SU-DHL-6 (cell line): ENCODE measurements at regions not wholly inside any gene's neighbourhood (a gene's known extent, or its start where the extent isn't known, plus 50 kb on each side); places are given as distances from the start of the nearest gene placed in this dataset.

Experiments used
- CTCF ChIP-seq: fragments of 200-600 bp; sonication (generic); IDR thresholded peaks from one replicate; pipeline ENCODE4 v1.5.1; 2017; ENCODE audit warnings: antibody characterized with exemption, mild to moderate bottlenecking, low read length, moderate library complexity; ENCODE audit not compliant: insufficient read depth, poor library complexity, severe bottlenecking
- EZH2phosphoT487 ChIP-seq: fragments of 200-600 bp; sonication (generic), shearing (Covaris generic); conservative IDR thresholded peaks from 2 replicates; pipeline ENCODE4 v1.6.1; 2018; ENCODE audit warnings: mild to moderate bottlenecking, antibody characterized with exemption, low read length, moderate library complexity, mixed read lengths

- TF ChIP-seq CTCF, result no peak
- no peak for TF ChIP-seq EZH2phosphoT487
Observed at GRCh38 chr7:115241151-115241550, 319.3 kb downstream of the MDFIC start.
